HepG2 (cell line): ENCODE measurements at regions not wholly inside any gene's neighbourhood (a gene's known extent, or its start where the extent isn't known, plus 50 kb on each side); places are given as distances from the start of the nearest gene placed in this dataset.

Experiments
- ATAC-seq: fragments of 200-7000 bp; cut with Tn5 transposase; 3 replicates; pipeline ENCODE4 v1.9.1; 2020; ENCODE audit warnings: mild to moderate bottlenecking, moderate library complexity
- BruUV-seq: library from RNA; stranded (reverse); fragments of 400-500 nt; replicated peaks from 2 replicates; lab custom pipeline; 2021; lab: Mats Ljungman, UMichigan
- CTCF ChIA-PET: fragments of 300-600 bp; formaldehyde crosslinking; extraction: SDS; loops from one replicate; lab custom pipeline; 2021; ENCODE audit warnings: low total read pairs, inconsistent platforms, low intra/inter-chr PET ratio; lab: Yijun Ruan, JAX
- POLR2A ChIA-PET: fragments of 350-600 bp; sonication (Branson Sonifier 250); formaldehyde crosslinking; loops from one replicate; lab custom pipeline; 2020; ENCODE audit warnings: antibody characterized with exemption, inconsistent platforms; lab: Yijun Ruan, JAX
- DNase-seq: peaks from one replicate; pipeline ENCODE4 v3.0.0-alpha.2; 2015; ENCODE audit warnings: low spot score
- FAIRE-seq: peaks from 3 replicates; lab custom pipeline; 2011; peaks lifted over from hg19 to GRCh38; lab: Jason Lieb, UNC
- H2AFZ ChIP-seq: one replicate; pipeline ENCODE4 v1.6.1; 2011; ENCODE audit warnings: low read length, inconsistent platforms
- H3K27ac ChIP-seq: fragments of 300-600 bp; 3 replicates; pipeline ENCODE4 v1.8.0; 2011; ENCODE audit warnings: mixed run types, mild to moderate bottlenecking, mixed read lengths, low read length, inconsistent platforms; ENCODE audit not compliant: insufficient read depth; ENCODE audit errors: extremely low read length
- H3K27me3 ChIP-seq, 2 experiments: fragments of 200-600 bp in 1 of 2; 2 replicates in 1 of 2; 3 replicates in 1 of 2; pipeline versions ENCODE4 v1.6.0 to v1.8.0; 2011; ENCODE audit warnings: low read length in 2 of 2, mild to moderate bottlenecking in 2 of 2, moderate library complexity in 2 of 2, inconsistent platforms in 1 of 2; ENCODE audit not compliant: insufficient read depth in 2 of 2, control insufficient read depth in 1 of 2
- H3K36me3 ChIP-seq, 2 experiments: fragments of 200-600 bp in 1 of 2; replicated peaks in 1 of 2; 2 replicates in 1 of 2; 3 replicates in 1 of 2; pipeline versions ENCODE4 v1.5.1 to v1.8.0; 2011; ENCODE audit warnings: low read length in 2 of 2, inconsistent platforms in 1 of 2; ENCODE audit not compliant: insufficient read depth in 2 of 2, control insufficient read depth in 1 of 2
- H3K4me1 ChIP-seq: 2 replicates; pipeline ENCODE4 v1.5.1; 2012; ENCODE audit warnings: low read length, inconsistent platforms; ENCODE audit not compliant: insufficient read depth
- H3K4me2 ChIP-seq: 2 replicates; pipeline ENCODE4 v1.6.0; 2011; ENCODE audit warnings: low read depth, low read length, inconsistent platforms
- H3K4me3 ChIP-seq, 3 experiments: fragments of 200-600 bp in 1 of 3; sonication (generic), shearing (Covaris generic) in 1 of 3; replicated peaks in 1 of 3; 2 replicates each; pipeline ENCODE4 v1.5.1; 2011 to 2016; ENCODE audit warnings: low read length in 3 of 3, inconsistent platforms in 2 of 3, low read depth in 2 of 3, mild to moderate bottlenecking in 2 of 3, control low read depth in 1 of 3, mixed read lengths in 1 of 3; ENCODE audit not compliant: insufficient read depth in 1 of 3
- H3K79me2 ChIP-seq: one replicate; pipeline ENCODE4 v1.6.1; 2011; ENCODE audit warnings: low read length, inconsistent platforms; ENCODE audit not compliant: insufficient read depth
- H3K9ac ChIP-seq: 2 replicates; pipeline ENCODE4 v1.6.0; 2011; ENCODE audit warnings: mild to moderate bottlenecking, low read depth, low read length, inconsistent platforms; ENCODE audit not compliant: insufficient read depth
- H3K9me3 ChIP-seq: 2 replicates; pipeline ENCODE4 v1.5.1; 2012; ENCODE audit warnings: mild to moderate bottlenecking, low read length
- H4K20me1 ChIP-seq: 2 replicates; pipeline ENCODE4 v1.6.0; 2011; ENCODE audit warnings: inconsistent platforms, mild to moderate bottlenecking, low read length, moderate library complexity; ENCODE audit not compliant: insufficient read depth
- ARID3A ChIP-seq: IDR thresholded peaks from 2 replicates; pipeline ENCODE4 v1.6.1; 2012; ENCODE audit warnings: low read depth, low read length, improper control_type of control experiment
- BRD4 ChIP-seq: sonication (generic); formaldehyde crosslinking; IDR thresholded peaks from 2 replicates; pipeline ENCODE4 v1.4.0; 2020; ENCODE audit warnings: missing genetic modification reagents
- E2F5 ChIP-seq: sonication (generic); formaldehyde crosslinking; conservative IDR thresholded peaks from 2 replicates; pipeline ENCODE4 v1.4.0; 2020; ENCODE audit warnings: missing genetic modification reagents
- FOXK1 ChIP-seq: sonication (generic); formaldehyde crosslinking; IDR thresholded peaks from 2 replicates; pipeline ENCODE4 v1.4.0; 2020; ENCODE audit warnings: low read depth, missing genetic modification reagents, borderline replicate concordance
- HNRNPK ChIP-seq: fragments of 200-400 bp; formaldehyde crosslinking; IDR thresholded peaks from 2 replicates; pipeline ENCODE4 v1.6.1; 2018; ENCODE audit warnings: low read length, low read depth, moderate library complexity, mild to moderate bottlenecking; ENCODE audit not compliant: poor library complexity, severe bottlenecking
- JARID2 ChIP-seq: sonication (generic); formaldehyde crosslinking; IDR thresholded peaks from 2 replicates; pipeline ENCODE4 v1.8.1; 2023; ENCODE audit warnings: missing genetic modification reagents, inconsistent platforms; ENCODE audit not compliant: insufficient replicate concordance
- KLF11 ChIP-seq: IDR thresholded peaks from 2 replicates; pipeline ENCODE4 v1.6.1; 2016; ENCODE audit warnings: missing compliant biosample characterization
- MXD1 ChIP-seq: sonication (generic); formaldehyde crosslinking; IDR thresholded peaks from 2 replicates; pipeline ENCODE4 v1.4.0; 2020; ENCODE audit warnings: mild to moderate bottlenecking, missing genetic modification reagents
- NR1H2 ChIP-seq: sonication (generic); formaldehyde crosslinking; IDR thresholded peaks from 2 replicates; pipeline ENCODE4 v1.8.1; 2022; ENCODE audit warnings: low read depth, missing genetic modification reagents, borderline replicate concordance
- PATZ1 ChIP-seq: sonication (generic); formaldehyde crosslinking; IDR thresholded peaks from 2 replicates; pipeline ENCODE4 v1.4.0; 2020; ENCODE audit warnings: missing genetic modification reagents
- RFX1 ChIP-seq: fragments of 450-650 bp; IDR thresholded peaks from 2 replicates; pipeline ENCODE4 v1.6.1; 2017
- RFXAP ChIP-seq: sonication (generic); formaldehyde crosslinking; IDR thresholded peaks from 2 replicates; pipeline ENCODE4 v1.4.0; 2020; ENCODE audit warnings: missing genetic modification reagents, borderline replicate concordance
- ZFP82 ChIP-seq: sonication (generic); formaldehyde crosslinking; IDR thresholded peaks from 2 replicates; pipeline ENCODE4 v1.5.1; 2020; ENCODE audit warnings: mild to moderate bottlenecking, missing genetic modification reagents, borderline replicate concordance
- ZNF12 ChIP-seq: sonication (generic); formaldehyde crosslinking; IDR thresholded peaks from 2 replicates; pipeline ENCODE4 v1.5.0; 2020; ENCODE audit warnings: missing genetic modification reagents
- ZNF292 ChIP-seq: sonication (generic); formaldehyde crosslinking; IDR thresholded peaks from 2 replicates; pipeline ENCODE4 v1.8.1; 2022; ENCODE audit warnings: mild to moderate bottlenecking, low read depth, missing genetic modification reagents, borderline replicate concordance
- ZNF350 ChIP-seq: sonication (generic); formaldehyde crosslinking; IDR thresholded peaks from 2 replicates; pipeline ENCODE4 v1.4.0; 2020; ENCODE audit warnings: mild to moderate bottlenecking, low read depth, missing genetic modification reagents, borderline replicate concordance
- whole genome bisulfite sequencing: methylation state at CpG from one replicate; pipeline ENCODE4 v1.1.6; 2017; ENCODE audit warnings: low lambda C conversion rate; 5-methylcytosine and 5-hydroxymethylcytosine counted together
- in situ Hi-C: cut with HindIII; loops from 2 replicates; pipeline ENCODE4 v1.10.0; 2017; ENCODE audit warnings: low pct_unique_long_range_greater_than_20kb; ENCODE audit not compliant: extremely low pct_ligation_motif_present
- intact Hi-C: fragments of 100-400 bp; cut with micrococcal nuclease; formaldehyde crosslinking; loops from one replicate; pipeline ENCODE4 v1.10.0; 2022; ENCODE audit not compliant: unreplicated experiment

- FAIRE-seq, result no peak
- intact Hi-C loops, result no loop called here
- no peak overlapping the region for H2AFZ ChIP-seq
- ATAC-seq, result no peak
- TF ChIP-seq BRD4 (CRISPR knock-in tag) (no peak), JARID2 (CRISPR knock-in tag) (no peak), ARID3A (no peak), HNRNPK (peak; percentile 56)
- CTCF ChIA-PET, result no interaction called here
- no peaks in the 10 kb centered on the region for H3K36me3 ChIP-seq
- no peaks in the 10 kb centered on the region for H4K20me1 ChIP-seq
- POLR2A ChIA-PET, result no interaction called here
- H3K27ac ChIP-seq, result no peak overlapping the region
- H3K4me1 ChIP-seq, result no peaks in the 10 kb centered on the region
- no peaks in the 10 kb centered on the region for H3K27me3 ChIP-seq
- no peak overlapping the region for H3K4me2 ChIP-seq
- no peak overlapping the region for H3K9ac ChIP-seq
- no peaks in the 10 kb centered on the region for H3K79me2 ChIP-seq
- 2% methylated on average over 2 of the region's 2 CpGs for WGBS
- in situ Hi-C loops, result no loop called here
- peaks cover 82% of the 10 kb centered on the region for H3K9me3 ChIP-seq
- DNase-seq, result no peak
- no peak overlapping the region for H3K4me3 ChIP-seq
- BruUV-seq, result no TSS peak
Observed at GRCh38 chr5:4363045-4363444, 767.4 kb downstream of the IRX1 start.

DNA sequence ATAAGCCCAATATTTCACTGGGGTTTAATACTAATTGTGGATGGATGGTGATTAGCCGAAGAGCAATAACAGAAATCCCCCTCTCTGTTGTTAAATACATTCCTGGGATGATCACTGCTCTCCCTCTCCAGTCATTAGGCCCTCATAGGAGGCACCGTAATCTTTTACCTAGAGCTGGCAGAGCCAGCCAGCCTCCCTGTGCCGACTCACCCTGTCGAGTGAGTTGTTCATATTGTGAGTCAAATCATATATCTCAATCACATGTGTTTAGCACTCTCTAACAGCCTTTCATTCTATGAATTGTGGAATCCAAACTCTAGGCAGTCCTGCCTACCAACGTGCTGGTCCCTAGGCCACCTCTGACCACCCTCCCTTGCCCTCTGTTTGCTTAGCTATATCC, 771.0 kb downstream of the IRX1 start:
- TF ChIP-seq NR1H2, result no peak
- no peak for TF ChIP-seq KLF11 (CRISPR knock-in tag)
- no peak for TF ChIP-seq RFXAP (CRISPR knock-in tag)
- no peak for TF ChIP-seq PATZ1 (CRISPR knock-in tag)
- TF ChIP-seq E2F5 (CRISPR knock-in tag), result no peak
- no peak for TF ChIP-seq FOXK1
- TF ChIP-seq MXD1, result no peak
- no peak for TF ChIP-seq ZFP82 (CRISPR knock-in tag)
- TF ChIP-seq ZNF350 (CRISPR knock-in tag), result no peak
- no peak for TF ChIP-seq RFX1
- no peak for TF ChIP-seq ZNF292 (CRISPR knock-in tag)
- no peak for TF ChIP-seq ZNF12
- intact Hi-C loops (no loop called here), in situ Hi-C loops (no loop called here)
- ChIA-PET CTCF (no interaction called here), POLR2A (no interaction called here)
- FAIRE-seq (no peak), DNase-seq (no peak), ATAC-seq (no peak)
- no peak overlapping the region for H3K4me3 ChIP-seq
- no peaks in the 10 kb centered on the region for H3K27me3 ChIP-seq
- peaks cover 80% of the 10 kb centered on the region for H3K9me3 ChIP-seq
- H3K4me1 ChIP-seq, result no peaks in the 10 kb centered on the region
- BruUV-seq, result no TSS peak
- WGBS, result 29% methylated on average over 5 of the region's 5 CpGs
- no peak overlapping the region for H3K4me2 ChIP-seq
- H3K36me3 ChIP-seq, result no peaks in the 10 kb centered on the region
- H3K27ac ChIP-seq, result no peak overlapping the region
- no peaks in the 10 kb centered on the region for H4K20me1 ChIP-seq
- no peak overlapping the region for H2AFZ ChIP-seq
- no peaks in the 10 kb centered on the region for H3K79me2 ChIP-seq
- no peak overlapping the region for H3K9ac ChIP-seq
